ENCODE measurements at regions not wholly inside any gene's neighbourhood (a gene's known extent, or its start where the extent isn't known, plus 50 kb on each side); places are given as distances from the start of the nearest gene placed in this dataset.

DNA sequence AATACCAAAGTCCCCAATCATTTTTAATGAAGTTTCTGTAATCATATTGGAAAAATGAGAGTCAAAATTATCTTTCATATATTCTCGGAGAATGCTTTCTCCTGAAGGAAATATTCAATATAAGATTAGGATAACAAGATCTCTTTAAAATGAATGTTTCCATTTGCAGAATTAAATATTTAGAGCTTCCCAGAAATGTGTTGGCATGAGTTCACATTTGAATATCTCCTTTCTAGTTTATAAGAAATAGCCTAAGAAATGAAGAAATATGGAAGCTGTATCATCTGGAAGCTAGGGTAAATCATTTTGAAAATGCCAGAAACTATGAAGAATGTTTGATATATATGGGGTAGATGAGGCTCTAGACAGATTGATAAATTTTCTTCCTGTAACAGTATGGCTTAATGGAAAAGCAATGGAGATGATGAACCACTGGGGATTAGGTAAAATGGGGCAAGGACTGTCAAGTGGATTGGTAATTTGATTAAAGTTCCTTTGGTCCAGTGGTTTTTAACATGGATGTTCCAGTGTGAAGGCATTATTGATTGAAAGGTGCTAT lies 184.6 kb upstream of the ZNF804A start:
- no peaks in the 10 kb centered on the region for H3K4me1 Mint-ChIP-seq
- no peaks in the 10 kb centered on the region for H3K27me3 Mint-ChIP-seq (ENCODE audit: insufficient read depth, low read depth, poor library complexity)
- H3K27ac Mint-ChIP-seq = no peak overlapping the region
- Histone ChIP-seq H3K4me3 (no peak overlapping the region), H3K79me2 (replicated peaks; ENCODE audit: insufficient read depth) (no peaks in the 10 kb centered on the region), H3K9me2 (ENCODE audit: insufficient read depth) (no peaks in the 10 kb centered on the region), H3K27ac (ENCODE audit: low read depth) (no peak overlapping the region), H4K20me1 (replicated peaks; ENCODE audit: insufficient read depth) (no peaks in the 10 kb centered on the region), H3F3A (replicated peaks; ENCODE audit: low read depth) (no peaks in the 10 kb centered on the region), H3K4me2 (no peak overlapping the region), H3K4me1 (ENCODE audit: insufficient read depth) (no peaks in the 10 kb centered on the region), H3K27me3 (ENCODE audit: insufficient read depth) (no peaks in the 10 kb centered on the region), H2AFZ (no peak overlapping the region), H3K36me3 (ENCODE audit: insufficient read depth) (no peaks in the 10 kb centered on the region)
- H3K36me3 Mint-ChIP-seq (ENCODE audit: low read depth) = no peaks in the 10 kb centered on the region
- H3K9me3 Mint-ChIP-seq = no peaks in the 10 kb centered on the region
- H3K4me3 Mint-ChIP-seq = no peak overlapping the region
- no peak for ATAC-seq
- TF ChIP-seq, protein P1, sequence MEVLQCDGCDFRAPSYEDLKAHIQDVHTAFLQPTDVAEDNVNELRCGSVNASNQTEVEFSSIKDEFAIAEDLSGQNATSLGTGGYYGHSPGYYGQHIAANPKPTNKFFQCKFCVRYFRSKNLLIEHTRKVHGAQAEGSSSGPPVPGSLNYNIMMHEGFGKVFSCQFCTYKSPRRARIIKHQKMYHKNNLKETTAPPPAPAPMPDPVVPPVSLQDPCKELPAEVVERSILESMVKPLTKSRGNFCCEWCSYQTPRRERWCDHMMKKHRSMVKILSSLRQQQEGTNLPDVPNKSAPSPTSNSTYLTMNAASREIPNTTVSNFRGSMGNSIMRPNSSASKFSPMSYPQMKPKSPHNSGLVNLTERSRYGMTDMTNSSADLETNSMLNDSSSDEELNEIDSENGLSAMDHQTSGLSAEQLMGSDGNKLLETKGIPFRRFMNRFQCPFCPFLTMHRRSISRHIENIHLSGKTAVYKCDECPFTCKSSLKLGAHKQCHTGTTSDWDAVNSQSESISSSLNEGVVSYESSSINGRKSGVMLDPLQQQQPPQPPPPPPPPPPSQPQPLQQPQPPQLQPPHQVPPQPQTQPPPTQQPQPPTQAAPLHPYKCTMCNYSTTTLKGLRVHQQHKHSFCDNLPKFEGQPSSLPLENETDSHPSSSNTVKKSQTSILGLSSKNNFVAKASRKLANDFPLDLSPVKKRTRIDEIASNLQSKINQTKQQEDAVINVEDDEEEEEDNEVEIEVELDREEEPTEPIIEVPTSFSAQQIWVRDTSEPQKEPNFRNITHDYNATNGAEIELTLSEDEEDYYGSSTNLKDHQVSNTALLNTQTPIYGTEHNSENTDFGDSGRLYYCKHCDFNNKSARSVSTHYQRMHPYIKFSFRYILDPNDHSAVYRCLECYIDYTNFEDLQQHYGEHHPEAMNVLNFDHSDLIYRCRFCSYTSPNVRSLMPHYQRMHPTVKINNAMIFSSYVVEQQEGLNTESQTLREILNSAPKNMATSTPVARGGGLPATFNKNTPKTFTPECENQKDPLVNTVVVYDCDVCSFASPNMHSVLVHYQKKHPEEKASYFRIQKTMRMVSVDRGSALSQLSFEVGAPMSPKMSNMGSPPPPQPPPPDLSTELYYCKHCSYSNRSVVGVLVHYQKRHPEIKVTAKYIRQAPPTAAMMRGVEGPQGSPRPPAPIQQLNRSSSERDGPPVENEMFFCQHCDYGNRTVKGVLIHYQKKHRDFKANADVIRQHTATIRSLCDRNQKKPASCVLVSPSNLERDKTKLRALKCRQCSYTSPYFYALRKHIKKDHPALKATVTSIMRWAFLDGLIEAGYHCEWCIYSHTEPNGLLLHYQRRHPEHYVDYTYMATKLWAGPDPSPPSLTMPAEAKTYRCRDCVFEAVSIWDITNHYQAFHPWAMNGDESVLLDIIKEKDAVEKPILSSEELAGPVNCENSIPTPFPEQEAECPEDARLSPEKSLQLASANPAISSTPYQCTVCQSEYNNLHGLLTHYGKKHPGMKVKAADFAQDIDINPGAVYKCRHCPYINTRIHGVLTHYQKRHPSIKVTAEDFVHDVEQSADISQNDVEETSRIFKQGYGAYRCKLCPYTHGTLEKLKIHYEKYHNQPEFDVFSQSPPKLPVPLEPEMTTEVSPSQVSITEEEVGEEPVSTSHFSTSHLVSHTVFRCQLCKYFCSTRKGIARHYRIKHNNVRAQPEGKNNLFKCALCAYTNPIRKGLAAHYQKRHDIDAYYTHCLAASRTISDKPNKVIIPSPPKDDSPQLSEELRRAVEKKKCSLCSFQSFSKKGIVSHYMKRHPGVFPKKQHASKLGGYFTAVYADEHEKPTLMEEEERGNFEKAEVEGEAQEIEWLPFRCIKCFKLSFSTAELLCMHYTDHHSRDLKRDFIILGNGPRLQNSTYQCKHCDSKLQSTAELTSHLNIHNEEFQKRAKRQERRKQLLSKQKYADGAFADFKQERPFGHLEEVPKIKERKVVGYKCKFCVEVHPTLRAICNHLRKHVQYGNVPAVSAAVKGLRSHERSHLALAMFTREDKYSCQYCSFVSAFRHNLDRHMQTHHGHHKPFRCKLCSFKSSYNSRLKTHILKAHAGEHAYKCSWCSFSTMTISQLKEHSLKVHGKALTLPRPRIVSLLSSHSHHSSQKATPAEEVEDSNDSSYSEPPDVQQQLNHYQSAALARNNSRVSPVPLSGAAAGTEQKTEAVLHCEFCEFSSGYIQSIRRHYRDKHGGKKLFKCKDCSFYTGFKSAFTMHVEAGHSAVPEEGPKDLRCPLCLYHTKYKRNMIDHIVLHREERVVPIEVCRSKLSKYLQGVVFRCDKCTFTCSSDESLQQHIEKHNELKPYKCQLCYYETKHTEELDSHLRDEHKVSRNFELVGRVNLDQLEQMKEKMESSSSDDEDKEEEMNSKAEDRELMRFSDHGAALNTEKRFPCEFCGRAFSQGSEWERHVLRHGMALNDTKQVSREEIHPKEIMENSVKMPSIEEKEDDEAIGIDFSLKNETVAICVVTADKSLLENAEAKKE (CRISPR knock-in tag; IDR thresholded peaks at IDR 0.05) = no peak
- no peak for TF ChIP-seq POLR2AphosphoS5 (IDR thresholded peaks at IDR 0.05; ENCODE audit: low read depth)
- DNase-seq (ENCODE audit: low spot score) = no peak

DNA sequence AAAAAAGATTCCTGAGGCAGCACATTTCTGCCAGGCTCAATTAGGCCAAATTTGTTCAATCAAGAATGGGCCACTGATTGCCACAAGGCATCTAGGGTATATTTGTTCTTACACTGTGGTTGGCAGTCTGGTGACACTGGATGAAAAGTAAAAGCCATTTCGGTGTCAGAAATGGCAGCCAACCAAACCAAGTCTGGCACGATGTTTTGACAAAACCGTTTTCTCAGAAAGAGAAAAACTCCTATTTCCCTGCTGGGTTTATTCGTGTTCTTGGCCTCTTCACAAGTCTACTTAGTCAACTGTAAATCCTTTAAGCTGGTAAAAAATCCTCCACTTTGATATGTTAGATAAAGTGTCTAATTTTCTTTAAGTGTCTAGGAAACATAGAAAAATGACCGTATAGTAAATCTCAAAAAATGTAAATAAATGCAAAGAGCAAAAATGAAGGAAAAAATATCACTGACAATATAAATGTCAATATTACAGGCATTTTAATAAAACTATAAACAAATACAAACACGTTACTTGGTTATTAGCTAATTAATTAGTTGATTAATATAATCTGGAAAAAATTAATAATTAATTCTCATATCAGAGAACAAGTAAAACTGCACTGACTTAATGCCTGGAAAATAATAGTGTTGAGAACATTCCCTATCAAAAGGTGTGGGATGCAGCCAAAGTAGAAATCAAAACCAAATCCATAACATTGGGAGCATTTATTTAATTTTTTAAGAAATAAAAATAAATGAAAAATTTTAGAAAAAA lies 182.0 kb upstream of the ZNF804A start:
- H3K27ac Mint-ChIP-seq = no peak overlapping the region
- H3K36me3 ChIP-seq (ENCODE audit: insufficient read depth) = no peaks in the 10 kb centered on the region
- H4K20me1 ChIP-seq (replicated peaks; ENCODE audit: insufficient read depth) = no peaks in the 10 kb centered on the region
- H3K4me1 ChIP-seq (ENCODE audit: insufficient read depth) = no peaks in the 10 kb centered on the region
- H2AFZ ChIP-seq = no peak overlapping the region
- no peaks in the 10 kb centered on the region for H3K27me3 ChIP-seq (ENCODE audit: insufficient read depth)
- H3K27me3 Mint-ChIP-seq (ENCODE audit: insufficient read depth, low read depth, poor library complexity) = peaks cover under 1% of the 10 kb centered on the region
- no peaks in the 10 kb centered on the region for H3K79me2 ChIP-seq (replicated peaks; ENCODE audit: insufficient read depth)
- no peak overlapping the region for H3K4me2 ChIP-seq
- no peaks in the 10 kb centered on the region for H3F3A ChIP-seq (replicated peaks; ENCODE audit: low read depth)
- no peak overlapping the region for H3K4me3 Mint-ChIP-seq
- no peaks in the 10 kb centered on the region for H3K9me2 ChIP-seq (ENCODE audit: insufficient read depth)
- H3K27ac ChIP-seq (ENCODE audit: low read depth) = no peak overlapping the region
- no peaks in the 10 kb centered on the region for H3K36me3 Mint-ChIP-seq (ENCODE audit: low read depth)
- DNase-seq (ENCODE audit: low spot score) (no peak), ATAC-seq (no peak)
- no peaks in the 10 kb centered on the region for H3K9me3 Mint-ChIP-seq
- H3K4me3 ChIP-seq = no peak overlapping the region
- H3K4me1 Mint-ChIP-seq = no peaks in the 10 kb centered on the region; the same call in 1 of the 3 replicates
- TF ChIP-seq CREB1 (CRISPR knock-in tag; IDR thresholded peaks at IDR 0.05; ENCODE audit: low read depth) (no peak), ZNF114 (CRISPR knock-in tag; IDR thresholded peaks at IDR 0.05) (no peak), EZH2 (IDR thresholded peaks at IDR 0.05; ENCODE audit: low read depth, unreplicated experiment) (no peak), ZNF331 (CRISPR knock-in tag; IDR thresholded peaks at IDR 0.05; ENCODE audit: low read depth) (no peak)
- TF ChIP-seq, protein P2, sequence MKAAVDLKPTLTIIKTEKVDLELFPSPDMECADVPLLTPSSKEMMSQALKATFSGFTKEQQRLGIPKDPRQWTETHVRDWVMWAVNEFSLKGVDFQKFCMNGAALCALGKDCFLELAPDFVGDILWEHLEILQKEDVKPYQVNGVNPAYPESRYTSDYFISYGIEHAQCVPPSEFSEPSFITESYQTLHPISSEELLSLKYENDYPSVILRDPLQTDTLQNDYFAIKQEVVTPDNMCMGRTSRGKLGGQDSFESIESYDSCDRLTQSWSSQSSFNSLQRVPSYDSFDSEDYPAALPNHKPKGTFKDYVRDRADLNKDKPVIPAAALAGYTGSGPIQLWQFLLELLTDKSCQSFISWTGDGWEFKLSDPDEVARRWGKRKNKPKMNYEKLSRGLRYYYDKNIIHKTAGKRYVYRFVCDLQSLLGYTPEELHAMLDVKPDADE (IDR thresholded peaks at IDR 0.05) = no peak
- TF ChIP-seq, protein P3, sequence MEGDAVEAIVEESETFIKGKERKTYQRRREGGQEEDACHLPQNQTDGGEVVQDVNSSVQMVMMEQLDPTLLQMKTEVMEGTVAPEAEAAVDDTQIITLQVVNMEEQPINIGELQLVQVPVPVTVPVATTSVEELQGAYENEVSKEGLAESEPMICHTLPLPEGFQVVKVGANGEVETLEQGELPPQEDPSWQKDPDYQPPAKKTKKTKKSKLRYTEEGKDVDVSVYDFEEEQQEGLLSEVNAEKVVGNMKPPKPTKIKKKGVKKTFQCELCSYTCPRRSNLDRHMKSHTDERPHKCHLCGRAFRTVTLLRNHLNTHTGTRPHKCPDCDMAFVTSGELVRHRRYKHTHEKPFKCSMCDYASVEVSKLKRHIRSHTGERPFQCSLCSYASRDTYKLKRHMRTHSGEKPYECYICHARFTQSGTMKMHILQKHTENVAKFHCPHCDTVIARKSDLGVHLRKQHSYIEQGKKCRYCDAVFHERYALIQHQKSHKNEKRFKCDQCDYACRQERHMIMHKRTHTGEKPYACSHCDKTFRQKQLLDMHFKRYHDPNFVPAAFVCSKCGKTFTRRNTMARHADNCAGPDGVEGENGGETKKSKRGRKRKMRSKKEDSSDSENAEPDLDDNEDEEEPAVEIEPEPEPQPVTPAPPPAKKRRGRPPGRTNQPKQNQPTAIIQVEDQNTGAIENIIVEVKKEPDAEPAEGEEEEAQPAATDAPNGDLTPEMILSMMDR (conservative IDR thresholded peaks at IDR 0.05; ENCODE audit: low read depth in 2 of 2) = no peak

All from GM23338 (cell line).